Hepatocyte (in vitro differentiated cells): ENCODE measurements at regions not wholly inside any gene's neighbourhood (a gene's known extent, or its start where the extent isn't known, plus 50 kb on each side); places are given as distances from the start of the nearest gene placed in this dataset.

Experiments
- CTCF ChIP-seq: fragments of 200-600 bp; sonication (generic); IDR thresholded peaks from 2 replicates; pipeline ENCODE4 v1.5.1; 2016; ENCODE audit warnings: antibody characterized with exemption, mild to moderate bottlenecking; ENCODE audit not compliant: poor library complexity
- EZH2 ChIP-seq: fragments of 200-600 bp; sonication (generic); IDR thresholded peaks from 2 replicates; pipeline ENCODE4 v1.6.1; 2016; ENCODE audit warnings: antibody characterized with exemption, mild to moderate bottlenecking, borderline replicate concordance
- EZH2phosphoT487 ChIP-seq: fragments of 200-600 bp; sonication (generic); IDR thresholded peaks from one replicate; pipeline ENCODE4 v1.6.1; 2018; ENCODE audit warnings: antibody characterized with exemption, mild to moderate bottlenecking, low read depth, moderate library complexity; ENCODE audit not compliant: unreplicated experiment, severe bottlenecking

- TF ChIP-seq CTCF: no peak
- TF ChIP-seq EZH2phosphoT487: no peak
- TF ChIP-seq EZH2: no peak
Measured at GRCh38 chr3:157592769-157593168, 89.6 kb upstream of the VEPH1 start.
